ENCODE measurements at regions not wholly inside any gene's neighbourhood (a gene's known extent, or its start where the extent isn't known, plus 50 kb on each side); places are given as distances from the start of the nearest gene placed in this dataset.

DNA sequence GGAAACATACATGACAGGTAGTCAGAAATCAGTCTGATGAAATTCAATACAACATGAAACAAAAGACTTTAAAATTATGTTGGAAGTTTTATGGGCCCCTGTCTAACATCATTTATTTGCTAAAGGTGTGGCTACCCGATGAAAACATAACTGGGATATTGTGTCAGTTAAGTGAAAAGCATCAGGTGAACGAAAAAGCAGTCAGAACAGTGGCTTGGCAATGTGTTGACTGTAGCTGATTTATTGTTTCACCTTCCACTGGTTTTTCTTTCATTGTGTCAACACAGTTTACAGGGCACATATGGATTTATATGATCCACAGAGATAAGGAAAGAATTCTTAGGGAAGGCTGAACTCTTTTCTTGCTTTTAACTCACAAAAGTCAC lies 429.6 kb upstream of the ZNF608 start:
- TF ChIP-seq, protein P1, sequence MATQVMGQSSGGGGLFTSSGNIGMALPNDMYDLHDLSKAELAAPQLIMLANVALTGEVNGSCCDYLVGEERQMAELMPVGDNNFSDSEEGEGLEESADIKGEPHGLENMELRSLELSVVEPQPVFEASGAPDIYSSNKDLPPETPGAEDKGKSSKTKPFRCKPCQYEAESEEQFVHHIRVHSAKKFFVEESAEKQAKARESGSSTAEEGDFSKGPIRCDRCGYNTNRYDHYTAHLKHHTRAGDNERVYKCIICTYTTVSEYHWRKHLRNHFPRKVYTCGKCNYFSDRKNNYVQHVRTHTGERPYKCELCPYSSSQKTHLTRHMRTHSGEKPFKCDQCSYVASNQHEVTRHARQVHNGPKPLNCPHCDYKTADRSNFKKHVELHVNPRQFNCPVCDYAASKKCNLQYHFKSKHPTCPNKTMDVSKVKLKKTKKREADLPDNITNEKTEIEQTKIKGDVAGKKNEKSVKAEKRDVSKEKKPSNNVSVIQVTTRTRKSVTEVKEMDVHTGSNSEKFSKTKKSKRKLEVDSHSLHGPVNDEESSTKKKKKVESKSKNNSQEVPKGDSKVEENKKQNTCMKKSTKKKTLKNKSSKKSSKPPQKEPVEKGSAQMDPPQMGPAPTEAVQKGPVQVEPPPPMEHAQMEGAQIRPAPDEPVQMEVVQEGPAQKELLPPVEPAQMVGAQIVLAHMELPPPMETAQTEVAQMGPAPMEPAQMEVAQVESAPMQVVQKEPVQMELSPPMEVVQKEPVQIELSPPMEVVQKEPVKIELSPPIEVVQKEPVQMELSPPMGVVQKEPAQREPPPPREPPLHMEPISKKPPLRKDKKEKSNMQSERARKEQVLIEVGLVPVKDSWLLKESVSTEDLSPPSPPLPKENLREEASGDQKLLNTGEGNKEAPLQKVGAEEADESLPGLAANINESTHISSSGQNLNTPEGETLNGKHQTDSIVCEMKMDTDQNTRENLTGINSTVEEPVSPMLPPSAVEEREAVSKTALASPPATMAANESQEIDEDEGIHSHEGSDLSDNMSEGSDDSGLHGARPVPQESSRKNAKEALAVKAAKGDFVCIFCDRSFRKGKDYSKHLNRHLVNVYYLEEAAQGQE (IDR thresholded peaks at IDR 0.05), result no peak
- TF ChIP-seq RXRA (IDR thresholded peaks at IDR 0.05), result no peak
- TF ChIP-seq CTCF (IDR thresholded peaks at IDR 0.05; ENCODE audit: low read depth, low read length, missing input control), result no peak
- TF ChIP-seq JUND (IDR thresholded peaks at IDR 0.05), result no peak
- no peak for TF ChIP-seq FOXA1 (IDR thresholded peaks at IDR 0.05)
- TF ChIP-seq, protein P2, sequence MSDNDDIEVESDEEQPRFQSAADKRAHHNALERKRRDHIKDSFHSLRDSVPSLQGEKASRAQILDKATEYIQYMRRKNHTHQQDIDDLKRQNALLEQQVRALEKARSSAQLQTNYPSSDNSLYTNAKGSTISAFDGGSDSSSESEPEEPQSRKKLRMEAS (IDR thresholded peaks at IDR 0.05), result no peak
- no peak for TF ChIP-seq TAF1 (conservative IDR thresholded peaks at IDR 0.05)
- no peak for TF ChIP-seq HNF4A (conservative IDR thresholded peaks at IDR 0.05)
- TF ChIP-seq GABPA (IDR thresholded peaks at IDR 0.05 in 1 of 2, conservative IDR thresholded peaks at IDR 0.05 in 1 of 2), result no peak

All from liver (tissue), 3 donors.